H1 (cell line): ENCODE measurements at regions not wholly inside any gene's neighbourhood (a gene's known extent, or its start where the extent isn't known, plus 50 kb on each side); places are given as distances from the start of the nearest gene placed in this dataset.

Experiments used
- BRCA1 ChIP-seq: IDR thresholded peaks from 2 replicates; pipeline ENCODE4 v1.6.1; 2012; ENCODE audit warnings: low read depth, low read length, improper control_type of control experiment
- CHD2 ChIP-seq: IDR thresholded peaks from 2 replicates; pipeline ENCODE4 v1.6.1; 2012; ENCODE audit warnings: low read length, improper control_type of control experiment
- GABPA ChIP-seq: IDR thresholded peaks from 2 replicates; pipeline ENCODE4 v1.6.1; 2011; ENCODE audit warnings: mild to moderate bottlenecking, low read length, moderate library complexity, borderline replicate concordance; ENCODE audit not compliant: insufficient read depth
- POLR2A ChIP-seq, 2 experiments: IDR thresholded peaks; 1 replicate in 1 of 2; 2 replicates in 1 of 2; pipeline ENCODE4 v1.6.1; 2011; ENCODE audit warnings: low read depth in 2 of 2, low read length in 2 of 2, mild to moderate bottlenecking in 2 of 2; ENCODE audit errors: control extremely low read depth in 1 of 2
- RAD21 ChIP-seq, 2 experiments: IDR thresholded peaks in 1 of 2; conservative IDR thresholded peaks in 1 of 2; 2 replicates each; pipeline ENCODE4 v1.6.1; 2011; ENCODE audit warnings: low read depth in 2 of 2, low read length in 2 of 2, improper control_type of control experiment in 1 of 2, inconsistent platforms in 1 of 2, mild to moderate bottlenecking in 1 of 2, moderate library complexity in 1 of 2
- TEAD4 ChIP-seq: IDR thresholded peaks from 2 replicates; pipeline ENCODE4 v1.6.1; 2012; ENCODE audit warnings: low read depth, low read length, inconsistent platforms, mixed read lengths
- TF ChIP-seq, protein P1 (sequence below), 3 experiments: IDR thresholded peaks; 1 replicate in 2 of 3; 2 replicates in 1 of 3; pipeline versions ENCODE4 v1.5.1 to v1.6.1; 2011; ENCODE audit warnings: low read length in 3 of 3, mild to moderate bottlenecking in 3 of 3, inconsistent platforms in 2 of 3, low read depth in 1 of 3, moderate library complexity in 1 of 3; ENCODE audit not compliant: insufficient read depth in 1 of 3; ENCODE audit errors: control extremely low read depth in 1 of 3
- TF ChIP-seq, protein P2 (sequence below): IDR thresholded peaks from 2 replicates; pipeline ENCODE4 v1.6.1; 2011; ENCODE audit warnings: low read depth, mild to moderate bottlenecking, low read length; ENCODE audit not compliant: insufficient read depth
- TF ChIP-seq, protein P3 (sequence below): IDR thresholded peaks from 2 replicates; pipeline ENCODE4 v1.6.1; 2012; ENCODE audit warnings: inconsistent platforms
- TF ChIP-seq, protein P4 (sequence below): fragments of 300-600 bp; sonication (generic); IDR thresholded peaks from 2 replicates; pipeline ENCODE4 v1.7.1; 2012; ENCODE audit warnings: low read length, moderate library complexity, mild to moderate bottlenecking, inconsistent platforms; ENCODE audit not compliant: insufficient replicate concordance
- TF ChIP-seq, protein P5 (sequence below): IDR thresholded peaks from 2 replicates; pipeline ENCODE4 v1.6.1; 2011; ENCODE audit warnings: low read length, improper control_type of control experiment

DNA sequence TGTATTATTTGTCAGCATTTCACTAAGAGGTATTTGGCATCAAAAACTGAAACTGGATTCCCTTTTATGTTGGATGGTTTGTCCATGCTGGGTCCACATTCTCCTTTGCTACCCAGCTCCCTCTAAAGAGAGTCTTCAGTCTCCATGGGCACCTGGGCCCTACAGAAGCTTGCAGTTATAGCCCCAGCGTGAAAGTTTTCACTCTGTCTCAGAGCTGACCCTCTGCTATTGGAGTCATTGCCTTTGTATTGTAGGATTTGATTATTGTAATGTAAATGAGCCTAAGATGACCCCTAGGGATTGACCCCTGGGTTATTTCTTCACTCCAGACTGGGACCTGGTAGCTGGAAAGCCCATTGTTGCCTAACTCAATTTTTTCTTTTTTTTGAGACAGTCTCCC is 1026.5 kb upstream of the EEF2KMT start:
- TF ChIP-seq, protein P1, sequence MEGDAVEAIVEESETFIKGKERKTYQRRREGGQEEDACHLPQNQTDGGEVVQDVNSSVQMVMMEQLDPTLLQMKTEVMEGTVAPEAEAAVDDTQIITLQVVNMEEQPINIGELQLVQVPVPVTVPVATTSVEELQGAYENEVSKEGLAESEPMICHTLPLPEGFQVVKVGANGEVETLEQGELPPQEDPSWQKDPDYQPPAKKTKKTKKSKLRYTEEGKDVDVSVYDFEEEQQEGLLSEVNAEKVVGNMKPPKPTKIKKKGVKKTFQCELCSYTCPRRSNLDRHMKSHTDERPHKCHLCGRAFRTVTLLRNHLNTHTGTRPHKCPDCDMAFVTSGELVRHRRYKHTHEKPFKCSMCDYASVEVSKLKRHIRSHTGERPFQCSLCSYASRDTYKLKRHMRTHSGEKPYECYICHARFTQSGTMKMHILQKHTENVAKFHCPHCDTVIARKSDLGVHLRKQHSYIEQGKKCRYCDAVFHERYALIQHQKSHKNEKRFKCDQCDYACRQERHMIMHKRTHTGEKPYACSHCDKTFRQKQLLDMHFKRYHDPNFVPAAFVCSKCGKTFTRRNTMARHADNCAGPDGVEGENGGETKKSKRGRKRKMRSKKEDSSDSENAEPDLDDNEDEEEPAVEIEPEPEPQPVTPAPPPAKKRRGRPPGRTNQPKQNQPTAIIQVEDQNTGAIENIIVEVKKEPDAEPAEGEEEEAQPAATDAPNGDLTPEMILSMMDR (IDR thresholded peaks at IDR 0.05; ENCODE audit: control extremely low read depth in 1 of 3, insufficient read depth in 1 of 3, low read depth in 1 of 3, low read length in 3 of 3): no peak
- TF ChIP-seq, protein P2, sequence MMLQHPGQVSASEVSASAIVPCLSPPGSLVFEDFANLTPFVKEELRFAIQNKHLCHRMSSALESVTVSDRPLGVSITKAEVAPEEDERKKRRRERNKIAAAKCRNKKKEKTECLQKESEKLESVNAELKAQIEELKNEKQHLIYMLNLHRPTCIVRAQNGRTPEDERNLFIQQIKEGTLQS: no peak
- TF ChIP-seq, protein P3, sequence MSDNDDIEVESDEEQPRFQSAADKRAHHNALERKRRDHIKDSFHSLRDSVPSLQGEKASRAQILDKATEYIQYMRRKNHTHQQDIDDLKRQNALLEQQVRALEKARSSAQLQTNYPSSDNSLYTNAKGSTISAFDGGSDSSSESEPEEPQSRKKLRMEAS: no peak
- TF ChIP-seq POLR2A (IDR thresholded peaks at IDR 0.05; ENCODE audit: control extremely low read depth in 1 of 2, low read depth in 2 of 2, low read length in 2 of 2) (no peak), BRCA1 (no peak), GABPA (no peak), RAD21 (IDR thresholded peaks at IDR 0.05 in 1 of 2, conservative IDR thresholded peaks at IDR 0.05 in 1 of 2; ENCODE audit: low read depth in 2 of 2, low read length in 2 of 2) (no peak), TEAD4 (no peak), CHD2 (no peak)
- TF ChIP-seq, protein P4, sequence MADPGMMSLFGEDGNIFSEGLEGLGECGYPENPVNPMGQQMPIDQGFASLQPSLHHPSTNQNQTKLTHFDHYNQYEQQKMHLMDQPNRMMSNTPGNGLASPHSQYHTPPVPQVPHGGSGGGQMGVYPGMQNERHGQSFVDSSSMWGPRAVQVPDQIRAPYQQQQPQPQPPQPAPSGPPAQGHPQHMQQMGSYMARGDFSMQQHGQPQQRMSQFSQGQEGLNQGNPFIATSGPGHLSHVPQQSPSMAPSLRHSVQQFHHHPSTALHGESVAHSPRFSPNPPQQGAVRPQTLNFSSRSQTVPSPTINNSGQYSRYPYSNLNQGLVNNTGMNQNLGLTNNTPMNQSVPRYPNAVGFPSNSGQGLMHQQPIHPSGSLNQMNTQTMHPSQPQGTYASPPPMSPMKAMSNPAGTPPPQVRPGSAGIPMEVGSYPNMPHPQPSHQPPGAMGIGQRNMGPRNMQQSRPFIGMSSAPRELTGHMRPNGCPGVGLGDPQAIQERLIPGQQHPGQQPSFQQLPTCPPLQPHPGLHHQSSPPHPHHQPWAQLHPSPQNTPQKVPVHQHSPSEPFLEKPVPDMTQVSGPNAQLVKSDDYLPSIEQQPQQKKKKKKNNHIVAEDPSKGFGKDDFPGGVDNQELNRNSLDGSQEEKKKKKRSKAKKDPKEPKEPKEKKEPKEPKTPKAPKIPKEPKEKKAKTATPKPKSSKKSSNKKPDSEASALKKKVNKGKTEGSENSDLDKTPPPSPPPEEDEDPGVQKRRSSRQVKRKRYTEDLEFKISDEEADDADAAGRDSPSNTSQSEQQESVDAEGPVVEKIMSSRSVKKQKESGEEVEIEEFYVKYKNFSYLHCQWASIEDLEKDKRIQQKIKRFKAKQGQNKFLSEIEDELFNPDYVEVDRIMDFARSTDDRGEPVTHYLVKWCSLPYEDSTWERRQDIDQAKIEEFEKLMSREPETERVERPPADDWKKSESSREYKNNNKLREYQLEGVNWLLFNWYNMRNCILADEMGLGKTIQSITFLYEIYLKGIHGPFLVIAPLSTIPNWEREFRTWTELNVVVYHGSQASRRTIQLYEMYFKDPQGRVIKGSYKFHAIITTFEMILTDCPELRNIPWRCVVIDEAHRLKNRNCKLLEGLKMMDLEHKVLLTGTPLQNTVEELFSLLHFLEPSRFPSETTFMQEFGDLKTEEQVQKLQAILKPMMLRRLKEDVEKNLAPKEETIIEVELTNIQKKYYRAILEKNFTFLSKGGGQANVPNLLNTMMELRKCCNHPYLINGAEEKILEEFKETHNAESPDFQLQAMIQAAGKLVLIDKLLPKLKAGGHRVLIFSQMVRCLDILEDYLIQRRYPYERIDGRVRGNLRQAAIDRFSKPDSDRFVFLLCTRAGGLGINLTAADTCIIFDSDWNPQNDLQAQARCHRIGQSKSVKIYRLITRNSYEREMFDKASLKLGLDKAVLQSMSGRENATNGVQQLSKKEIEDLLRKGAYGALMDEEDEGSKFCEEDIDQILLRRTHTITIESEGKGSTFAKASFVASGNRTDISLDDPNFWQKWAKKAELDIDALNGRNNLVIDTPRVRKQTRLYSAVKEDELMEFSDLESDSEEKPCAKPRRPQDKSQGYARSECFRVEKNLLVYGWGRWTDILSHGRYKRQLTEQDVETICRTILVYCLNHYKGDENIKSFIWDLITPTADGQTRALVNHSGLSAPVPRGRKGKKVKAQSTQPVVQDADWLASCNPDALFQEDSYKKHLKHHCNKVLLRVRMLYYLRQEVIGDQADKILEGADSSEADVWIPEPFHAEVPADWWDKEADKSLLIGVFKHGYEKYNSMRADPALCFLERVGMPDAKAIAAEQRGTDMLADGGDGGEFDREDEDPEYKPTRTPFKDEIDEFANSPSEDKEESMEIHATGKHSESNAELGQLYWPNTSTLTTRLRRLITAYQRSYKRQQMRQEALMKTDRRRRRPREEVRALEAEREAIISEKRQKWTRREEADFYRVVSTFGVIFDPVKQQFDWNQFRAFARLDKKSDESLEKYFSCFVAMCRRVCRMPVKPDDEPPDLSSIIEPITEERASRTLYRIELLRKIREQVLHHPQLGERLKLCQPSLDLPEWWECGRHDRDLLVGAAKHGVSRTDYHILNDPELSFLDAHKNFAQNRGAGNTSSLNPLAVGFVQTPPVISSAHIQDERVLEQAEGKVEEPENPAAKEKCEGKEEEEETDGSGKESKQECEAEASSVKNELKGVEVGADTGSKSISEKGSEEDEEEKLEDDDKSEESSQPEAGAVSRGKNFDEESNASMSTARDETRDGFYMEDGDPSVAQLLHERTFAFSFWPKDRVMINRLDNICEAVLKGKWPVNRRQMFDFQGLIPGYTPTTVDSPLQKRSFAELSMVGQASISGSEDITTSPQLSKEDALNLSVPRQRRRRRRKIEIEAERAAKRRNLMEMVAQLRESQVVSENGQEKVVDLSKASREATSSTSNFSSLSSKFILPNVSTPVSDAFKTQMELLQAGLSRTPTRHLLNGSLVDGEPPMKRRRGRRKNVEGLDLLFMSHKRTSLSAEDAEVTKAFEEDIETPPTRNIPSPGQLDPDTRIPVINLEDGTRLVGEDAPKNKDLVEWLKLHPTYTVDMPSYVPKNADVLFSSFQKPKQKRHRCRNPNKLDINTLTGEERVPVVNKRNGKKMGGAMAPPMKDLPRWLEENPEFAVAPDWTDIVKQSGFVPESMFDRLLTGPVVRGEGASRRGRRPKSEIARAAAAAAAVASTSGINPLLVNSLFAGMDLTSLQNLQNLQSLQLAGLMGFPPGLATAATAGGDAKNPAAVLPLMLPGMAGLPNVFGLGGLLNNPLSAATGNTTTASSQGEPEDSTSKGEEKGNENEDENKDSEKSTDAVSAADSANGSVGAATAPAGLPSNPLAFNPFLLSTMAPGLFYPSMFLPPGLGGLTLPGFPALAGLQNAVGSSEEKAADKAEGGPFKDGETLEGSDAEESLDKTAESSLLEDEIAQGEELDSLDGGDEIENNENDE: no peak
- TF ChIP-seq, protein P5, sequence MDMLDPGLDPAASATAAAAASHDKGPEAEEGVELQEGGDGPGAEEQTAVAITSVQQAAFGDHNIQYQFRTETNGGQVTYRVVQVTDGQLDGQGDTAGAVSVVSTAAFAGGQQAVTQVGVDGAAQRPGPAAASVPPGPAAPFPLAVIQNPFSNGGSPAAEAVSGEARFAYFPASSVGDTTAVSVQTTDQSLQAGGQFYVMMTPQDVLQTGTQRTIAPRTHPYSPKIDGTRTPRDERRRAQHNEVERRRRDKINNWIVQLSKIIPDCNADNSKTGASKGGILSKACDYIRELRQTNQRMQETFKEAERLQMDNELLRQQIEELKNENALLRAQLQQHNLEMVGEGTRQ: no peak
